Mammary epithelial cell (primary cell): ENCODE measurements at regions not wholly inside any gene's neighbourhood (a gene's known extent, or its start where the extent isn't known, plus 50 kb on each side); places are given as distances from the start of the nearest gene placed in this dataset.

ENCODE experiments used
- CTCF ChIP-seq, 2 donors: IDR thresholded peaks in 1 of 2; conservative IDR thresholded peaks in 1 of 2; 2 replicates each; pipeline ENCODE4 v1.5.1; 2011 to 2012; ENCODE audit warnings: inconsistent platforms in 2 of 2, low read length in 2 of 2, mild to moderate bottlenecking in 2 of 2, control low read depth in 1 of 2, low read depth in 1 of 2; ENCODE audit not compliant: insufficient read depth in 1 of 2; ENCODE audit errors: extremely low read depth in 1 of 2
- EZH2 ChIP-seq: IDR thresholded peaks from 2 replicates; pipeline ENCODE4 v1.6.1; 2012; ENCODE audit warnings: low read length, inconsistent platforms, borderline replicate concordance

GRCh38 chr2:17136877-17137276 is 381.4 kb downstream of the RAD51AP2 start:
- TF ChIP-seq CTCF (conservative IDR thresholded peaks at IDR 0.05 in 1 of 2, IDR thresholded peaks at IDR 0.05 in 1 of 2; ENCODE audit: extremely low read depth in 1 of 2, insufficient read depth in 1 of 2, low read depth in 1 of 2, low read length in 2 of 2), result no peak
- no peak for TF ChIP-seq EZH2
